Spleen (tissue), 11 donors: ENCODE measurements at regions not wholly inside any gene's neighbourhood (a gene's known extent, or its start where the extent isn't known, plus 50 kb on each side); places are given as distances from the start of the nearest gene placed in this dataset.

Experiments
- DNase-seq: peaks from one replicate; pipeline ENCODE4 v3.0.0-alpha.2; 2020
- H3K27ac ChIP-seq, 8 donors: fragments of 200-600 bp; sonication (generic) in 7 of 8; 1 replicate in 4 of 8; 2 replicates in 4 of 8; pipeline versions ENCODE4 v1.5.0 to v1.8.0; 2016 to 2021; ENCODE audit warnings: inconsistent platforms in 4 of 8, mild to moderate bottlenecking in 4 of 8, moderate library complexity in 1 of 8
- H3K27me3 ChIP-seq, 7 donors: fragments of 200-600 bp; sonication (generic) in 6 of 7; replicated peaks in 1 of 7; 1 replicate in 4 of 7; 2 replicates in 3 of 7; pipeline versions ENCODE4 v1.5.0 to v1.8.0; 2016 to 2021; ENCODE audit warnings: inconsistent platforms in 3 of 7, mild to moderate bottlenecking in 1 of 7
- H3K36me3 ChIP-seq, 6 donors: fragments of 200-600 bp; sonication (generic) in 5 of 6; 1 replicate in 4 of 6; 2 replicates in 2 of 6; pipeline versions ENCODE4 v1.5.0 to v1.8.0; 2016 to 2021; ENCODE audit warnings: inconsistent platforms in 2 of 6
- H3K4me1 ChIP-seq, 6 donors: fragments of 200-600 bp; sonication (generic) in 5 of 6; 1 replicate in 3 of 6; 2 replicates in 3 of 6; pipeline versions ENCODE4 v1.5.0 to v1.8.0; 2016 to 2021; ENCODE audit warnings: inconsistent platforms in 3 of 6
- H3K4me3 ChIP-seq, 8 donors: fragments of 200-600 bp; sonication (generic) in 7 of 8; 1 replicate in 4 of 8; 2 replicates in 4 of 8; pipeline versions ENCODE4 v1.5.0 to v1.8.0; 2016 to 2021; ENCODE audit warnings: inconsistent platforms in 4 of 8, mild to moderate bottlenecking in 4 of 8, moderate library complexity in 2 of 8
- H3K9me3 ChIP-seq, 8 donors: fragments of 200-600 bp; sonication (generic) in 7 of 8; 1 replicate in 4 of 8; 2 replicates in 4 of 8; pipeline versions ENCODE4 v1.5.0 to v1.8.0; 2016 to 2021; ENCODE audit warnings: inconsistent platforms in 4 of 8
- CTCF ChIP-seq, 11 experiments: fragments of 200-600 bp in 7 of 11; fragments of 450-650 bp in 4 of 11; sonication (generic) in 4 of 11; IDR thresholded peaks in 8 of 11; conservative IDR thresholded peaks in 3 of 11; 1 replicate in 7 of 11; 2 replicates in 4 of 11; pipeline versions ENCODE4 v1.4.0 to v1.8.0; 2016 to 2021; ENCODE audit warnings: antibody characterized with exemption in 11 of 11, inconsistent platforms in 4 of 11, mild to moderate bottlenecking in 1 of 11
- POLR2A ChIP-seq, 3 donors: fragments of 450-650 bp; IDR thresholded peaks; one replicate each; pipeline ENCODE4 v1.5.1; 2017; ENCODE audit warnings: antibody characterized with exemption in 3 of 3, mild to moderate bottlenecking in 1 of 3
- POLR2AphosphoS5 ChIP-seq, 3 donors: sonication (generic); formaldehyde crosslinking; IDR thresholded peaks; one replicate each; pipeline ENCODE4 v1.5.1; 2017; ENCODE audit warnings: antibody characterized with exemption in 3 of 3
- WGBS, 5 donors: extraction: QIAGEN DNeasy Blood & Tissue Kit in 3 of 5; methylation state at CpG; one replicate each; pipeline versions ENCODE4 v1.1.5 to v1.1.7; 2013 to 2018; 5-methylcytosine and 5-hydroxymethylcytosine counted together
- intact Hi-C: fragments of 100-400 bp; cut with DNase I; formaldehyde crosslinking; loops from one replicate; pipeline ENCODE4 v1.15.0; 2023; ENCODE audit warnings: low total_unique reads
- donor health status: healthy with polysubstance abuse.
- donor health status: DM: no; HTN: no; CAD: no; lungs with moderate emphysema.
- donor health status: DM: no; HTN: no; CAD: no.
- donor health status: Bipolar disorder and iron deficiency.
- donor health status: healthy.
- donor health status: DM: no; HTN: no; CAD: no.
- donor health status: DM: yes; HTN: yes; CAD: no.

GRCh38 chr4:112708772-112709171 lies 71.8 kb downstream of the LARP7 start:
- TF ChIP-seq CTCF (IDR thresholded peaks at IDR 0.05 in 8 of 11, conservative IDR thresholded peaks at IDR 0.05 in 3 of 11) (no peak), POLR2A (IDR thresholded peaks at IDR 0.05) (no peak), POLR2AphosphoS5 (IDR thresholded peaks at IDR 0.05) (no peak)
- H3K4me1 ChIP-seq = peaks cover 3 to 19% (median 18%) of the 10 kb centered on the region in 6 donors
- WGBS, 5 donors = 74 to 91% (median 84%) methylated on average over 2 of the region's 2 CpGs
- H3K4me3 ChIP-seq = no peak overlapping the region
- no peaks in the 10 kb centered on the region for H3K36me3 ChIP-seq
- H3K27me3 ChIP-seq = peaks cover 3 to 82% (median 39%) of the 10 kb centered on the region in 7 donors
- no peak overlapping the region for H3K27ac ChIP-seq
- no peak for DNase-seq
- intact Hi-C loops = no loop called here
- no peaks in the 10 kb centered on the region for H3K9me3 ChIP-seq

- H3K9me3 ChIP-seq = no peaks in the 10 kb centered on the region
- H3K27me3 ChIP-seq = peaks cover 0 to 19% (median 0%) of the 10 kb centered on the region in 7 donors
- no peak overlapping the region for H3K27ac ChIP-seq
- intact Hi-C loops = no loop called here
- H3K4me3 ChIP-seq = no peak overlapping the region
- no peaks in the 10 kb centered on the region for H3K36me3 ChIP-seq
- DNase-seq = no peak
- 77 to 86% (median 84%) methylated on average over 11 of the region's 11 CpGs for WGBS, 5 donors
- TF ChIP-seq POLR2A (IDR thresholded peaks at IDR 0.05) (no peak), CTCF (IDR thresholded peaks at IDR 0.05 in 8 of 11, conservative IDR thresholded peaks at IDR 0.05 in 3 of 11) (no peak), POLR2AphosphoS5 (IDR thresholded peaks at IDR 0.05) (no peak)
- H3K4me1 ChIP-seq = no peaks in the 10 kb centered on the region
These were observed 78.3 kb downstream of the LARP7 start for GRCh38 chr4:112714922-112715901.

GRCh38 chr4:112717856-112718255 lies 80.9 kb downstream of the LARP7 start:
- DNase-seq = no peak
- peaks cover 0 to 7% (median 0%) of the 10 kb centered on the region in 7 donors for H3K27me3 ChIP-seq
- intact Hi-C loops = no loop called here
- TF ChIP-seq POLR2AphosphoS5 (IDR thresholded peaks at IDR 0.05) (no peak), CTCF (IDR thresholded peaks at IDR 0.05 in 8 of 11, conservative IDR thresholded peaks at IDR 0.05 in 3 of 11) (no peak), POLR2A (IDR thresholded peaks at IDR 0.05) (no peak)
- no peak overlapping the region for H3K27ac ChIP-seq
- H3K36me3 ChIP-seq = no peaks in the 10 kb centered on the region
- H3K9me3 ChIP-seq = no peaks in the 10 kb centered on the region
- WGBS, 5 donors = 71 to 90% (median 78%) methylated on average over 1 of the region's 1 CpG
- no peak overlapping the region for H3K4me3 ChIP-seq
- no peaks in the 10 kb centered on the region for H3K4me1 ChIP-seq

GRCh38 chr4:112721627-112722026 lies 84.7 kb downstream of the LARP7 start:
- no peak overlapping the region for H3K27ac ChIP-seq
- no peak for DNase-seq
- no peaks in the 10 kb centered on the region for H3K4me1 ChIP-seq
- H3K36me3 ChIP-seq = no peaks in the 10 kb centered on the region
- H3K4me3 ChIP-seq = no peak overlapping the region
- no peak for TF ChIP-seq POLR2AphosphoS5 (IDR thresholded peaks at IDR 0.05)
- TF ChIP-seq CTCF (IDR thresholded peaks at IDR 0.05 in 8 of 11, conservative IDR thresholded peaks at IDR 0.05 in 3 of 11) = no peak
- TF ChIP-seq POLR2A (IDR thresholded peaks at IDR 0.05) = no peak
- peaks cover 0 to 13% (median 0%) of the 10 kb centered on the region in 7 donors for H3K27me3 ChIP-seq
- intact Hi-C loops = no loop called here
- no peaks in the 10 kb centered on the region for H3K9me3 ChIP-seq
